ENCODE measurements at regions not wholly inside any gene's neighbourhood (a gene's known extent, or its start where the extent isn't known, plus 50 kb on each side); places are given as distances from the start of the nearest gene placed in this dataset.
"Not testable (repeated sequence)": the region's sequence is repeated elsewhere in the genome, so short reads cannot be mapped to it uniquely, and the experiment has no call there.

GRCh38 chr1:38658883-38659282 lies 200.7 kb downstream of the RRAGC start:
- DNase-seq, result no peak

- DNase-seq, result no peak
These were observed 201.7 kb downstream of the RRAGC start for GRCh38 chr1:38657873-38658272.

- no peak for DNase-seq
These were observed 202.2 kb downstream of the RRAGC start for GRCh38 chr1:38657207-38657840.

GRCh38 chr1:38656726-38657125 lies 202.8 kb downstream of the RRAGC start:
- no peak for DNase-seq

- no peak for DNase-seq
These were observed 207.4 kb downstream of the RRAGC start for GRCh38 chr1:38652217-38652616.

GRCh38 chr1:38651669-38652068 lies 207.9 kb downstream of the RRAGC start:
- no peak for DNase-seq

- no peak for DNase-seq
These were observed 211.2 kb downstream of the RRAGC start for GRCh38 chr1:38648417-38648816.

GRCh38 chr1:38647341-38647740 lies 212.2 kb downstream of the RRAGC start:
- not testable (repeated sequence) for DNase-seq

GRCh38 chr1:38644092-38644491 lies 215.5 kb downstream of the RRAGC start:
- DNase-seq, result no peak

GRCh38 chr1:38641661-38642060 lies 217.9 kb downstream of the RRAGC start:
- DNase-seq, result no peak

- DNase-seq, result no peak
These were observed 219.2 kb downstream of the RRAGC start for GRCh38 chr1:38640371-38640770.

GRCh38 chr1:38628241-38628640 lies 231.3 kb downstream of the RRAGC start:
- DNase-seq, result no peak

GRCh38 chr1:38625939-38626338 lies 233.6 kb downstream of the RRAGC start:
- no peak for DNase-seq

GRCh38 chr1:38624336-38625039 lies 235.1 kb downstream of the RRAGC start:
- DNase-seq, result no peak

GRCh38 chr1:38623529-38623928 lies 236.0 kb downstream of the RRAGC start:
- DNase-seq, result no peak

- DNase-seq, result no peak
These were observed 237.4 kb downstream of the RRAGC start for GRCh38 chr1:38622197-38622596.

GRCh38 chr1:38616846-38617245 lies 242.7 kb downstream of the RRAGC start:
- no peak for DNase-seq

GRCh38 chr1:38615680-38616079 lies 243.9 kb downstream of the RRAGC start:
- DNase-seq, result no peak

- no peak for DNase-seq
These were observed 244.7 kb downstream of the RRAGC start for GRCh38 chr1:38614861-38615260.

- DNase-seq, result no peak
These were observed 245.6 kb downstream of the RRAGC start for GRCh38 chr1:38613996-38614395.

GRCh38 chr1:38612951-38613350 lies 246.6 kb downstream of the RRAGC start:
- DNase-seq, result no peak

GRCh38 chr1:38611664-38612211 lies 247.8 kb downstream of the RRAGC start:
- DNase-seq, result no peak

- DNase-seq, result no peak
These were observed 250.2 kb downstream of the RRAGC start for GRCh38 chr1:38609166-38610025.
